GM19467 (cell line): ENCODE measurements at regions not wholly inside any gene's neighbourhood (a gene's known extent, or its start where the extent isn't known, plus 50 kb on each side); places are given as distances from the start of the nearest gene placed in this dataset.

Source experiments
- ATAC-seq: cut with Tn5 transposase; IDR thresholded peaks from one replicate; pipeline ENCODE4 v1.9.1; 2021; ENCODE audit warnings: mild to moderate bottlenecking, moderate library complexity; ENCODE audit not compliant: unreplicated experiment

DNA sequence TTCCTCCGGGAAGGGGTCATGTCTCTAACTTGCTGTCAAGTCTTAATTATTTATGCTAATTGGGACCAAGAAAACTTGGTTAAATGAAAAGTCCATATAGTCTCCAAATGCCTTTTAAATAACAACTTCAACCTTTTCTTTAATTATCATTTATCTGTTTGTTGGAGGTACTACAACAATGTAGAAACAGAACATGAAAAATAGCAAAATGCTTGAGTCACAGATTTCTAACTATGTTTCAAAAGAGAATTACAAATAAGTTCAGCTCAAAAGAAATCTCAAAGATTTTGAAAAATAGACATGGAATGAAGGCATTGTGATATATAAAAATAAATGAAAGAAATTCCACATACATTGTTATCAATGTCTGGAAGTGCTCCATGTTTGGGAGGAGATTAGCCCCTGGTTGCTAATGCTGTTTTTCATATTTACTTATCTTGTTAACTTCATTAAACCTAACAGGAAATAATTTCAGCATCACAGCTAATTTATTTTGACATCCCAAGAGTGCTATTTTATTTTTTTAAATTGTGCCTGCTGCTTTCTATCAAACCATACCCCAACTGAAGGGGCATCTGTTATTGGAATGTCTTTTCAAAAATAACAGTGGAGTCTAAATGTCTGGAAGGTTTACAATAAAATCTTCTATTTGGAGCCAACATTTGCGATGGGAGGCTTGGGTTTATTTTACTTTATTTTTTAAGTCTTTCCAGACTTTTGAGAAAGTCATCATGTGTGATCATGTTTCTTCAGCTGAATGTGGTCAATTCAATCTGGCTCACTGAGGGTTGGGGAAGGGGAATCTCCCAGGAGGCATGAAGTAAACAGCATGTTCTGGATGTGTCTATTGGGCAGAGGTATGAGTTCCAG lies 53.1 kb upstream of the ANKRD55 start:
- no peak for ATAC-seq

DNA sequence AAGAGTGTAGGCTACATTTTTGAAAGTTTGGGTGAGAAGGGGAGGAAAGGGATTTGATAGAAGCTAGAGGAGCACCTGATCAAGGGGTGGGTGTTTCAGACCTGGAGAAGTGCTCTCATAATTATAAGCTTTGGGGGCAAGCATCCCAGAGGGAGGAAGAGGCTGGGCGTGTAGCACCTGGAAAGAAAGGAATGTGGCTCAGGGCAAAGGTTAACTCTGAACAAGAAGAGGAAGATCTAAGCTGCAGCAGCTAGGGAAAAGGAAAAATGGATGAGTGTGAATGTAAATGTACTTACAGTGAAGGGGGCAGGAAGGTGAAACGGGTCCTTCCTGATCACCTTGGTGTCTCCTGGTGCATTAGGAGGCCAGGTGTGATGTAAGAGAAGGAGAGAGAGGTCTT lies 49.8 kb upstream of the ANKRD55 start:
- no peak for ATAC-seq
